HG02623 (cell line): ENCODE measurements at regions not wholly inside any gene's neighbourhood (a gene's known extent, or its start where the extent isn't known, plus 50 kb on each side); places are given as distances from the start of the nearest gene placed in this dataset.
"Not testable (repeated sequence)": the region's sequence is repeated elsewhere in the genome, so short reads cannot be mapped to it uniquely, and the experiment has no call there.

Experiments used
- ATAC-seq: cut with Tn5 transposase; IDR thresholded peaks from one replicate; pipeline ENCODE4 v1.9.1; 2021; ENCODE audit warnings: moderate library complexity; ENCODE audit not compliant: unreplicated experiment

DNA sequence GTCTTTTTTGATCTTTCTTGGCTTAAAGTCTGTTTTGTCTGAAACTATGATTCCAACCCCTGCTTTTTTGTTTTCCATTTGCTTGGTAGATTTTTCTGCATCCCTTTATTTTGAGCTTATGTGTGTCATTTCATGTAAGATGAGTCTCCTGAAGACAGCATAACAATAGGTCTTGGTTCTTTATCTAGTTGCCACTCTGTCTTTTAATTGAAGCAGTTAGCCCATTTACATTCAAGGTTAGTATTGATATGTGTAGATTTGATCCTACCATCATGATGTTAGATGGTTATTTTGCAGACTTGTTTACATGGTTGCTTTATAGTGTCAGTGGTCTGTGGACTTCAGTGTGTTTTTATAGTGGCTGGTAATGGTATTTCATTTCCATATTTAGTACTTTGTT lies 1678.9 kb downstream of the PCDH9 start:
- ATAC-seq = no peak

DNA sequence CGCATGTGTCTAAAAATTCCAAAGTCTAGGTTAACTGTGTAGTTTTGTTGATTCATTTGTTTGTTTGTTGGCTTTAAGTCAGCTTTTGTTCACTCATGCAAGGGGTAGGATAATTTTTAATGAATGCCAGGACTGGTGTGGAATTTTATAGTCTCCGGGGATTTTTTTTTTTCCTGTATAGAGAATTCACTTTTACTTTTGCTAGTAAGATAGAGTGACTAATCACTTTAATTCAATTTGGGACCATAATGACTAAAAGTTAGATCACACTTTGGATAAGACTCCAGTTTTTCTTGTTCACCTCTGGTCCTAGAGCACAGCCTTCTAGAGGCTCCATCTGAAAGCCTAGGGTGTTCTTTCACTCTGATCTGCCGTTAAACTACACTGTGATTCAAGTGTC lies 1690.0 kb downstream of the PCDH9 start:
- no peak for ATAC-seq

DNA sequence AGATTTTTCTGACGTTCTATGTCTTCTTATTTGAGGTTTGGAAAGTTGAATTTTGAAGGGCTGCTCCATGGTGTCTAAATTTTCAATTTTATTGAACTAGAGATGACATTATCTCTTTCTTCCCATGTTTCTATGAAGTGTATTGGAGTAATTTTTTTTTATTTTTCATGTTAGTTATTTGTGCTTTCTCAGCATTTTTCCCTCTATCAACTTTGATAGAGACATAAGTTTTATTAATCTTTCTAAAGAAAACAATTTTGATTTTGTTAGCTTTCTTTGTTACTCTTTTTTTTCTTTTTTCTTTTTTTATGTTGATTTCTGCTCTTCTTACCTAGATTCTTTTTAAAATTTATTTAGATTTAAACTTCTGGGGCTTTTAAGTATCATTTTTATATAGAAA lies 1694.8 kb downstream of the PCDH9 start:
- no peak for ATAC-seq

DNA sequence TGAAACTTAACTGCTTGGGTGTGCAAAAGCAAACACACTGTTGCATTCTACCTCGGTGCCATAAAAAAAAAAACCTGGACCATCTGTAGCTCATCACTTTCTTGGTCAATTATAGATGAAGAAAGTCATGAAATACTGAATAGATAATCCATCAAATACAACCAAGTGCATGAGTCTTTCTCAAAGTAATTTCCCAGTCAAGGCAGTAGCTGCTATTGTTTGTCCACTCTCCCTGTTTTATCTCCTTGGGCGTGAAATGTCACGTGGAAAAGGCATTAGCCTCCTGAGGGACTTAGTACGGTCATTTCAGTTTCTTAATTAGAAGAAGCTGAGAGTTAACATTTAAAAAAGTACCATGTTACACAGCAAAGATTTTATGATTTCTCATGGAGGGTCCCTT lies 1697.9 kb downstream of the PCDH9 start:
- no peak for ATAC-seq

DNA sequence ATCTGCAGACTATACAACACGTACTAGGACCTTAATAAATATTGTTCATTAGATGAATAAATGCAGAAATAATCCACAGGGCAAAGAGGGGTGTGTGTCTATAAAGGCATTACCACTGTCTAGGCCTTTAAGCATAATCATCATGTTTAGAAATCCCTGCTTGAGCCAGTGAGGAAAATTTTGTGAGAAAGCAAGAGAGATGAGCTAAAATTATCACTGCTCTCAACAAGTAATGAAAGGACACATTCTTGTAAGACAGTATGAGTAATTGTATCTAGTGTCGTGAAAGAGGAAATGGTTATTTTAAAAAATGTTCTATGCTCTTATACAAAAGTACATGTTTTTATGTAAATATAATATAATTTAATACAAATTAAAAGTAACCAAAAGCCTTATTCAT lies 1699.4 kb downstream of the PCDH9 start:
- ATAC-seq = no peak

DNA sequence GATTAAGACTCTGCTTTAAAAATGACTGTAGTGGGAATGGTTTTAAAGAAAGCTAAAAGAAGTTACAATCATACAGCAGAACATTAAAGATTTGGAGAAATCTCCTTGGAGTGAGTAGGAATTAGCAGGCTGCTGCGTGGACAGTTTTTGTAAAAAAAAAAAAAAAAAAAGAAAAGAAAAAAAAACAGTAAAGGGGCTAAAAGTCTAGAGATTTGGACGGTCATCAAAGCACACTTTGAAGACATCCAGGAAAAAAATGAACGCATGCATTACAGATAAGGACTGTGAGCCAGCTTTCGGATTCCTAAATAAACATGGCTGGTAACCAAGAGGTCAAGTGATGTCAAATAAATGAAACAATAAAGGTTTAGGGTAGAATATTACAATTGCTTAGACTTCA lies 1700.6 kb downstream of the PCDH9 start:
- no peak for ATAC-seq

DNA sequence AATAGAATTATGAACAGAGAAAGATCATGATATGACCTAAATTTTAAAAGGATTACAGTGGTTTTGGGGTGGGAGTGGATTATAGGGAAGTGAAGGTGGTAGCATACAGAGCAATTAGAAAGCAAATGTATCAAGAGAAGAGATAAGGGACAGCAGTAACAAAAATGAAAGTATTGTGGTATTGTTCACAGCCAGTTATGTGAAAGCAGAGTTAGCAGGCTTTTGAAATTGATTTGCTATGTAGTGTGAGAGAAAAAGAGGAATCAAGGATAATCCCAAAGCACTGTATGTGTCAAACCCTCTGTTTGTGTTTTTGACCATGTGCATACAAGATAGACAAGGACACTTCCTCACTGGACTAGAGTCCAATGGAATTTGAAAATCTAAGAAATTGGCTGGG lies 1721.4 kb downstream of the PCDH9 start:
- no peak for ATAC-seq

DNA sequence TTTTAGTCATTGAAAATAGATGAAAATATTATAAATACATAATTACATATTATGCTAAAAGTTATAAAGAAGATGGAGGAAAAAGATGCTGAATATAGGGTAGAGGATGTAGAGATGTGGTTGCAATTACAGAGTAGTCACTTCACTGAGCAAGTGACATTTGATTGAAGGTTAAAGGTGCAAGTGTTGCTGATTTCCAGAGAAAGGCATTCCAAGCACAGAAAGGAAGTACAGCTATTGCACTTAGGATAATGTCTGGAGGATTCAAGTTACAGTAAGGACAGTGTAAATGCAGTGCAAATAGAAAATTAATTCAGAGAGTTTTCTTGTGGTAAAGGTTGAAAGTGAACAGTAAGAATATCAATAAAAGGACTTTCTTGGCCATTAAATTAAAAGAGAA lies 1721.8 kb downstream of the PCDH9 start:
- no peak for ATAC-seq

DNA sequence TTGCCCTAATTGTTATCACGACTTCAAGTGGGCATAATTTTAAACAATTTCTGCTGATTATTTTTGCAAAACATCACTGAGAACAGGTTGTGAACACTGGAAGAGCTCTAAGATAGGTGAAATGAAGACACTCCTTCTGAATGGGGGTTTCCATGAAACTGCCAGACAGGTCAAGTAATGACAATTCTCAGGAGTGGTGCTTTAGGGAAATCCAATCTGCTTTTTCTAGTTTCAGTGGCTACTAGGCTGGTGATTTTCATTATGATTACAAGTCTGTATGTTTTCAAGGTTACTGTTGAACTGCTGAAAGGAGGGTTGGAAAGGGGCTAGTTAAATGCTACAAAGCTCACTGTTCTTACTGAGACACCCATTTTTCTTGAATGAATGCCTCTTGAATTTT lies 1724.2 kb downstream of the PCDH9 start:
- ATAC-seq = no peak

DNA sequence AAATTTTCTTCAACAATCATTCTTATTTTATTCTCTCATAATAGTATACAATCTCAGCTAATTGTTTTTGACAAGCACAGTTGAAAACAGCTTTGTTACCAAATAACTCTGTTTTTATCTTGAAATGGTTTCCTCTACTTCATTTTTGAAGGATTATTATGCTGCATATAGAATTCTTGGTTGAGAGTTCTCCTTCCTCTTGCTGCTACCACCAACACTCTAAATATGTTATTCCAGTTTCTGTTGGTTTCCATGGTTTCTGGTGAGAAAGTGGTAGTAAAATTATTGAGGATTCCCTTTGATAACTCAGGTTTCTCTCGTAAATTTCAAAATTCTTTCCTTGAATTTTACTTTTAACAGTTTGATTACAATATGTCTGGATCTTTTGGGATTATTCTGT lies 1725.9 kb downstream of the PCDH9 start:
- no peak for ATAC-seq

DNA sequence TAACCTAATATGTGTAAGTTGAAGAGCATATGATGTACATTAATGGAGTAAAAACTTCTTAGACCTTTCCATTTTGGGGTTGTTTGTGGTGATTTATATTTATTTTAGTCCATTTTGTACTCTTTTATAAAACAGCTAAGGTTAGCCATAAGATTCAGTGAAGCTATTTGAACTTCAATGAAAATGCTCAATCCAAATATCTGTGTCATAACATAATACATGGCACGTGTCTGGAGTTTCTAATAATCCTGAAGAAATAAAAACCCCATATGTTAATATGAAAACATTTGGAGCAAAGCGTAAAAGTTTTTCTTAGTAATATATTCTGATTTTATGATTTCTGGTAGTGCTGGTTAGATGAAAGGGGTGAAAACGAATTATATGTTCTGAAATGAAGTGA lies 1729.7 kb downstream of the PCDH9 start:
- no peak for ATAC-seq

DNA sequence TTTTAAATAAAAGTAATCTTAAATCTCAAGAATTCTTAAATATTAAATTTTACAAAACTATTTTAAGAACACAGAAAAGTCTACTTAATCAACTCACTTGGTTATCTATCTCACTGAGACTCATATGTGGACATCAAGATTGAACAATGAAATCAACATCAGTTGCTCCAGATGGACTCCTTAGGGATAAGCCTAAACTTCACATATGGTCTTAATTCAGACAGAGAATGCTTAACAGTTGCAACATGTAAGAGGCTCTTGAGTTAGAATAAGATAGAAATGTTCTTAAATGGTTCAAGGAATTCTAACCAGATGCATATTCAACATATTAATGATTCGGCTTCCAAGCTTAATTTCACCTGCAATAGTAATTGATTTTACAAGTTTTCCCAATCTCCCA lies 1730.9 kb downstream of the PCDH9 start:
- no peak for ATAC-seq

DNA sequence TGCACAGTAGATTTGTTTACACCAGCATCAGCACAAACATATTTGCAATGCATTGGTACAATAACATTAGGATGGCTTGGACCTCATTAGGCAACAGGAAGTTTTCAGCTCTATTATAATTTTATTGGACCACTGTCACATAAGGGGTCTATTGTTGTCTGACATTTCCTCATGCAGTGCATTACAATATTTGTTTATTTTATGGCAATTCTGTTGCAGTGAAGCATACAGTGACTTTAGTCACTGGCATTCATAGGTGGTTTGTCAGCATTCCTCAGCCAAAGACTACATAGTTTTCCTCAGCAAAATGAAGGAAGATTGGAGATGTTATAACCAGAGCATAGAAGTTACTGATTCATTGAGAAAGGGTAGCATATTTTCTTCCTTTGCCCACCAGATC lies 1732.9 kb downstream of the PCDH9 start:
- no peak for ATAC-seq

DNA sequence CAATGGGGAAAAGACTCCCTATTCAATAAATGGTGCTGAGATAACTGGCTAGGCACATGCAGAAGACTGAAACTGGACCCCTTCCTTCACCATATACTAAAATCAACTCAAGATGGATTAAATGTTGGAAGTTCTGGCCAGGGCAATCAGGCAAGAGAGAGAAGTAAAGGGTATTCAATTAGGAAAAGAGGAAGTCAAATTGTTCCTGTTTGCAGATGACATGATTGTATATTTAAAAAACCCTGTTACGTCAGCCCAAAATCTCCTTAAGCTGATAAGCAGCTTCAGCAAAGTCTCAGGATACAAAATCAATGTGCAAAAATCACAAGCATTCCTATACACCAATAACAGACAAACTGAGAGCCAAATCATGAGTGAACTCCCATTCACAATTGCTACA lies 1739.4 kb downstream of the PCDH9 start:
- ATAC-seq = not testable (repeated sequence)

DNA sequence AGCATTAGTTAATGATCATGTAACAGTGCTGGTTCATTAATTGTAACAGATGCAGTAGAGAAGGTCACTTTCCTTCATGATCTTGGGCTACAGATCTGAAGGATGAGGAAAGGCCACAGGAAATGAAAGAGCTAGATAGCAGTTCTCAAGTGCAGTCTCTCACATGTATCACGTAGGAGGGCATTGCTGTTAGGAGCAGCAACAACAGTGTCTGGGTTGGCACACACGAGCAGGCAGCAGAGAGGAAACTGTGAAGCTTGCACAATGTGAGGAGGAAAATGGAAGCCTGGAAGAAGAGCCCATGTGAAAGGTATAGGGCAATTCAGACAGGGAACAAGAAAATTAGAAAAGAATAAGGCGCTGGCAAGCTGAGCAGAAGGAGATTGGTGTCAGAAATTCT lies 1741.5 kb downstream of the PCDH9 start:
- ATAC-seq = no peak

DNA sequence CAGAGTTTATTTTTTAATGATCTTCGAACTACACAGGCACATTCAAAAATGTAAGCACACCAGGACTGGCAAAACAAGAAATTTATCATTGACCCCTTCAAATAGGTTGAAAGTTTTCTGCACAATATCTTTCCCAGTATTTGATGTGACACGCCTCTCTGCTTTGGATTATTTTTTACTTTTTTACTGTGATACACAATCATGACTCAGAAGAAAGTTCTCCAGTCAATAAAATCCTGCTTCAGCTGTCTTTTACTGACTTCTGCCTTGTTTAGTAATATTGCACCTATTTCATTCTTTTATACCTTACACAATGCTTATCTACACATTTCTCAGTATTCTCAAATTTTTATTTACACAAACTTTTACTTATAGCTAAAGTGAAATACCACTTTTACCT lies 1750.4 kb downstream of the PCDH9 start:
- ATAC-seq = no peak

DNA sequence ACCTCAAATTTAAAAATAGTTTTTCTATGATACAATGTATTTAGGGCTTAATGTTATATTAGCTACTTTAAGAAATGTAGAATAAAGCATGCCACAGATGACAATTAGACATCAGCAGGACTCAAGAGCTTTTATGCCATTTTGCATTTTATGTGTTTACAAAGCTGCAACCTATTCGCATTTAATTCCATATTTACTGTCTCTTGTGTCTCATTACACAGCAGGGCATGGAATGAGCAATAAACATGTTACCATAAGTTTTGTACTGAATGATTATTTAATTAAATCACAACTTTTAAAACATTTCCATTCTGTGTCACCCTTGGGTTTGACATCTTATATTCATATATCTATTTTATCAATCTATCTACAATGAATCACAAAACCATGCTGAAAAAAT lies 1756.9 kb downstream of the PCDH9 start:
- no peak for ATAC-seq

DNA sequence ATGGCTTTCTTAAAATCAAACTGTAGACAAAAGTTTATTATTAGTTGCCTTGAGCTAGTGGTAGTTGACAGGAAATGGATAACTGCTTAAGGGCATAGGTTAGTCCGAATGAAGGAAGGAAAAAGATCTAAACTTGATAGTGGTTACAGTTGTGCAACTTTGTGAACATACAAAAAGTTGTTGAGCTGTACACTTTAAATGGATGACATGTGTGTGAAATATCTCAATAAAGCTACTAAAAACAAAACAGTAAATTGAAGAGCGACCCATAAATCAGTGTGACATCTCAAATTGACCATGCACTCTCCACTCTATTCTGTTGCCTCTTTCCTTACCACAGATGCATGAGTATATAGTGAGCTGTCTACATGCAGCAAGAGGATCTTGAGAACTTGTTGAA lies 1757.8 kb downstream of the PCDH9 start:
- ATAC-seq = no peak

DNA sequence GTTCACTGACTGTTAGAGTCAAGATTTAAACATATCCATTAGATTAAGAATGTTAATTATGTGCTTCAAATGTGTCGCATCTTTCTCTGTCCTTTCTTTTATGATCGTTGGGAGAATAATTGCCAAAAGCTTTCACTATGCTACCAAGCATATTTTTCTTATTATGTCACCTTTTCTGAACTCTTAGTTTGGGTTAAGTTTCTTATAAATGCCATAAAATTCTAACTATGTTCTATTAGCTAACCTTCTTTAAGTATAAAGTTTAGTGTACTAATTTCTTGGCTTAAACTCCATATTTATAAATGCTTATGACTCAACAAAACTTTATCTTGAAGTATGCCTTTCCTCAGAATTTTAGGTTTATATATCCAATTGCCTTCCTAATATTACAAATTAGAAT lies 1759.4 kb downstream of the PCDH9 start:
- no peak for ATAC-seq

DNA sequence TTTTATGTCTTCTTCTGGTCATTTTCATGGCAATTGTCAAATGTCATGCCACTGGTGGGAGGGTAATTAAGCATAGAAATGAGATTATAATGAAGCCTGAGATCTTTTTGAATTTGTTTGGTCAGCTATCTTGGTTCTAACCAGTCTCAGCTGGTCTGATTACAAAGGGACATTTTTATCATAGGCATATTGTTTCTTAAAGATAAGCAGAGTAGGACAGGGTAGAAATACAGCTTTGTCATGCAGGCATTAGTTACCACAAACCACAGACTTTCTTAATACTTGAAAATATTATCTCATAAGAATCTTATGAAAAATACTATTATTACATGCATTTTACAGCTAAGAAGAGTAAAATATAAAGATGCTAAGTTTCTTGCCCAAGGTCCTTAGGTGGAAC lies 1761.5 kb downstream of the PCDH9 start:
- ATAC-seq = no peak

DNA sequence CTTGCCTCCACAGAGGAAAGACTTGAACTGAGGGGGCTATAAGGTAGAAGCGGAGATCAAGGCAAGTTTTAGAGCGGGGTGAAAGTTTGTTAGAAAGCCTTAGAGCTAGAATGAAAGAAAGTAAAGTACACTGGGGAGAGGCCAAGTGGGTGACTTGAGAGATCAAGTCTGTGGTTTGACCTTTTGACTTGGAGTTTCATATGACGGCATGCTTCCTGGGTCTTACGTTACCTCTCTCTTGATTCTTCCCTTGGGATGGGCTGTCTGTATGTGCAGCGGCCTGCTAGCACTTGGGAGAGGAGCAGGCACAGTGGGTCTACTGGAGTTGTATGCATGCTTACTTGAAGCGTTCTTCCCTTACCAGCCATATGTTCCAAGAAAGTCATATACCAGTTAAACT lies 1768.5 kb downstream of the PCDH9 start:
- ATAC-seq = no peak

DNA sequence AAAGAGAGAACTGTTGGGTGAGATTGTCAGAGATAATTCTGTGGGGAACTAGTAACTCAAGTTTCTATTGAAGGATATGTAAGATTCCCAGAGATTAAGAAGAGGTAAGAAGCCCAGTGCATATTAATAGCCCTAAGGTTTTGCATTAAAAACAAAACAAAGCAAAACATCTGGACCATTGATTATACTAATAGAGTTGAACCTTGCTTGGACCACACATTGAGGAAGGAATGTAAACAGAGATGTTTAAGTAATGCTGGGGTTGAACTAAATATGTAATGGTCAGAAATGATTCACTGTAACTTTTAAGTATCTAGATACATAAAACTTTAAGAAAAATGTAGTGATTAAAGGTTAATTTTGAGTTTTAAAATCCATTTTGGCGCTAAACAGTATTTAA lies 1770.0 kb downstream of the PCDH9 start:
- no peak for ATAC-seq

DNA sequence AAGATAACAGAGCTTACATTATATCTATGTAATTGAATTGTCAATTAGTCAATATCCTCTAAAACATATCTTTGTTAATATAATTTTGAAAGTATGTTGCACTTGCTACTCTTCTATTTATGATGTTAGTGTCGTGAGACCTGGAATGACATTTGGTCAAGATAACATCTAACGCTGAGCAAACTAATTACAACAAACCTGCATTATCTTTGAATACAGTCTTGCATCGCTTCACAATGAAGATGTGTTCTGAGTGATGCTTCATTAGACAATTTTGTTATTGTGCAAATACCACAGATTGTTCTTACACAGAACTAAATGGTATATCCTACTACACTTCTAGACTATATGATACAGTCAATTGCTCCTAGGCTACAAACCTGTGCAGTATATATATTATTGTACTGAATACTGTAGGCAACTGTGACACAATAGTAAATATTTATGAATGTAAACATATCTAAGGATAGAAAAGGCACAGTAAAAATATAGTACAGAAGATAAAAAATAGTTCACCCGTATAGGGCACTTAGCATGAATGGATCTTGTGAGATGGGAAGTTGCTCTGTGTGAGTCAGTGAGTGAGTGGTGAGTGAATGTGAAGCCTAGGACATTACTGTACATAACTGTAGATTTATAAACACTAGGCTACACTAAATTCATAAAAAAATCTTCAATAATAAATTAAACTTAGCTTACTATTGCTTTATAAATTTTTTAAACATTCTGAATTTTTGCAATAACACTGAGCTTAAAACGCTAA lies 1773.8 kb downstream of the PCDH9 start:
- no peak for ATAC-seq
